GM18511 (cell line): ENCODE measurements at regions not wholly inside any gene's neighbourhood (a gene's known extent, or its start where the extent isn't known, plus 50 kb on each side); places are given as distances from the start of the nearest gene placed in this dataset.

ENCODE experiments used
- ATAC-seq: cut with Tn5 transposase; IDR thresholded peaks from one replicate; pipeline ENCODE4 v1.9.1; 2021; ENCODE audit warnings: mild to moderate bottlenecking, moderate library complexity; ENCODE audit not compliant: unreplicated experiment

DNA sequence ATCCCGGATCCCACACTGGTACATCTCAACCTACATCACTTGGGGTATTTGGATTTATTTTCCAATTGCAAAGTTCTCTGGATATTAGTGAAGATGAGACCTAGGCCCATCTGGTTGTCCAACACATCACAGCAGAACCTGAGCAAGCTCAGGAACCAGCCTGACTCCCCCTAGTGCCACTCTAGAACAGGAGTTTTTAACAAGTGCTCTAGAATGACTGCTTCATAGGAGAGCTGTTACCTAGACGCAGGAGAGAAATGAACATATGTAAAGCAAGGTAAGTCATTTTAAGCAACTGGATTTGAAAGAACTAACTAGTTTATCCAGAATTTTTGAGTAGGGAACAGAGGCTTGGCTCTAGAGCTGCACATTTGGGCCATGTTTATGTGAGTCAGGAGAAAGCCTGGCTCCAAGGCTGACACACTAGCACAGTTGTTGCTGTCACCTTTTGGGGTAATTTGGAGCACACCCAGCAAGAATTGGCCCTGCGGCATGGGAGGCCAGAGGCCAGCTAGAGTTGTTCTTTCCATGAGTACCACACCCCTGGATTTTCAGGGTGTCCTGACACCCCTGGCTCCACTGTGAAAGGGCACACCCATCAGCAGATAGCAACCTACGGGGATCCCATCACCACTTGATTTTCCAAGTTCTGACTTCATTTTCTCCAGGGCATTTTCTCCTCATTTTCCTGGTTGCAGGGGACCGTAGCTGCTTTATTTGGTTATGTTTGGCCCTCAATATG is 110.9 kb upstream of the LPAR1 start:
- ATAC-seq: peak; percentile 68

DNA sequence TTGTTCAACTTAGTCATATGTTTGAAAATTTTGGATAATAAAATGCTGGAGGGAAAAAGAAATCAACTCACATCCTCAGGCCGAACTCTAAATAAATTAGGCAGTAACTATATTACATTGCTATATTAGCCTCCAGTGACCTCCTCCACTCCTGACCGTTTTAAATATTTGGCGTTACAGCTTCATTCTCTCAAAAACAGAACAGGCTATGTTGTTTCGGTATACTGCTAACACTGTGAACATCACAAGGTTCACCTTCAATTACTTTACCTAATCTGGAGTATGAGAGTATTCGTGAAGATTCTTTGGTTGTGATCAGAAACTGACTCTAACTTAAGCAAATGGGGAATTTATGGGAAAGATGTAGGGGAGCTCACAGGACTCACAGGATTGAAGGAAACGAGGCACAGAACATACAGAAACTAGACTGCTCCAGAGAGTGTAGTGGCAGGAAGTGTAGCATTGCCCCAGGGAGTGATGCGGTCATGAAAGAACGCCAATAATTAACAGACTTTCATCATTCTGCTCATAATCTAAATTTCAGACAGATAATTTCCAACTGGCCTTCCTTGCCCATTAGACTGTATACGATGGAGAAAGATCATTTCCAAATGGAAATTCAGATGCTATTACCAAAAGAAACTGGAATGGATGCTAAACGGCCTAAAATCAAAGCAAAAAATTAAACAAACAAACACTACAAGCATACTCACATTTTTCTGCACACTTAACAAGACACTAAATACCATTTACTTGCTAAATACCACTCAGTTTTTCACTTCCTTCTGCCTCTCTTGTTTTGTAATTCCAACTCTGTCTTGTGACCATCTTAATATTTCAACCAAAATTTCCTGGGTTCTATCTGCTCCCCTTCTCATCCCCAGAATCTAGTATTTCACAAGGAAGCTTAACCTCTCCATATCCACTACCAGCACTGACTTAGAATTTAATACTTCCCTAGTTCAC is 110.1 kb upstream of the LPAR1 start:
- ATAC-seq: peak; percentile 84

DNA sequence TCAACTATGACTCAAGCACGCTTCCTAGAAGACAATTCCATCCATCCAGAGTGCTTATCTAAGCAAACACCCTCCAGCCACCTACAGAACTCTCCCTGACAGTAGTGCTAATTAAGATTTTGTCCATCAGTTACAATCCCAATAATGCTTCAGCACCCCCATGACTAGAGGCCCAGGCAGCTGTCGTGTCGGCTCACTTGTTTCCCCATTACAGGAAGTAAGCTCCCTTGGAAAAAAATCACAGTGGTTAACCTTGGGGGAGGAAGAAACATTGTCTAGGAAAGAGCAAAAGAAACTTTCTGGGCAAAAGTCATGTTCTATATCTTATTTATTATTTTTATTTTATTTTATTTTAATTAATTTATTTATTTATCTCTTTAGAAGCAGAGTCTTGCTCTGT is 108.8 kb upstream of the LPAR1 start:
- no peak for ATAC-seq

DNA sequence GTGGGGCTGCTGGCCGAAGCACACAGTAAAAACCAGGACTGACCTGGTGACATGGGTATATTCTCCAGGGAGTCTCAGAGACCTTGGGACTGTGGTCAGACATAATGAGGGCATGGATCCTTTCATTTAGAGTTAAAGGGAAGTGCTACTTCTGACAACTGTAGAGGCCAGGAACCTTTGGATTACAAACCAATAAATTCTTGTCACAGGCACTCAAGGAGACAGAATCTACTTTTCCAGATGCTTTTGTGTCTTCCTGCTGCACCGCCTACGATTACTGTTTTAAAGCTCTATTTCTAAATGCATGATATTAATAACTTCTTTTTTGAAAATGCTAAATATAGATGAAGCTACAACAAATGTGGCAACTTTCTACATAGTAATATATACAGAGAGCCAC is 106.5 kb upstream of the LPAR1 start:
- ATAC-seq: no peak

DNA sequence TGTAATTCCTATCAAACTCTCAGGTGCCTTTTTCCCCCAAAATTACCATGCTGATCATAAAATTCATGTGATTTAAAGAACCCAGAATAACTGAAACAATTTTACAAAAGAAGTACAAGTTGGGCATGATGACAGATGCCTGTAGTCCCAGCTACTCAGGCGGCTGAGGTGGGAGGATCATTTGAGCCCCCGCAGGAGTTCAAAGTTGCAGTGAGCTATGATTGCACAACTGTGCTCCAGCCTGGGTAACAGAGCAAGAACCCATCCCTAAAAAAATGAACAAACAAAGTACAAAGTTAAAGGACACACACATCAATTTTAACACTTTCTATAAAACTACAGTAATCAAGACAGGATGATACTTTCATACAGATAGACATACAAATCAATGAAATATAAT is 97.9 kb upstream of the LPAR1 start:
- no peak for ATAC-seq

DNA sequence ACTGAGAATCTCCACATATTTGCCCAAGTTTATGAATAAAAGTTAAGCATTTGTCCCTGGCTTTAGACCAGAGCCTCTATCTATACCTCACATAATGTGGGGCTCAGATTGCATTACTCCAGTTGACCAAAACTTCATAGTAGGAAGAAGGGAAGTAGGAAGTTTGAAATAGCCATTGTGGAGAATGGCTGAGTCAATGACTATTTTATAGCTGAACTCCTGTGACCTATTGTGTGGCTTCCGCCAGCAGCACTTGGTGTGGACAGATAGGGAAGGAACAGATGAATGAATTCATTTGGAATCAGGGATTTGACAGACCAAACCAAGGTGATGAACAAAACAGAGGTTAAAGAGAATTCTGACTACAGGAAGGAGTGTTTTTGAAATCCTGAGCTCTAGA is 92.9 kb upstream of the LPAR1 start:
- ATAC-seq: no peak

DNA sequence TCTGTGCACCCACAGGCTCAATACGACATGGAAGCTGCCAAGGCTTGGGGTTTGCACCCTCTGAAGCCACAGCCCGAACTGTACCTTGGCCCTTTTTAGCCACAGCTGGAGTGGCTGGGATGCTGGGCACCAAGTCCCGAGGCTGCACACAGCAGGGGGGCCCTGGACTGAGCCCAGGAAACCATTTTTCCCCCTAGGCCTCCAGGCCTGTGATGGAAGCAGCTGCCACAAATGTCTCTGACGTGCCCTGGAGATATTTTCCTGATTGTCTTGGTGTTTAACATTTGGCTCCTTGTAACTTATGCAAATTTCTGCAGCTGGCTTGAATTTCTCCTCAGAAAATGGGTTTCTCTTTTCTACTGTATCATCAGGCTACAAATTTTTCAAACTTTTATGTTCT is 82.3 kb upstream of the LPAR1 start:
- no peak for ATAC-seq

DNA sequence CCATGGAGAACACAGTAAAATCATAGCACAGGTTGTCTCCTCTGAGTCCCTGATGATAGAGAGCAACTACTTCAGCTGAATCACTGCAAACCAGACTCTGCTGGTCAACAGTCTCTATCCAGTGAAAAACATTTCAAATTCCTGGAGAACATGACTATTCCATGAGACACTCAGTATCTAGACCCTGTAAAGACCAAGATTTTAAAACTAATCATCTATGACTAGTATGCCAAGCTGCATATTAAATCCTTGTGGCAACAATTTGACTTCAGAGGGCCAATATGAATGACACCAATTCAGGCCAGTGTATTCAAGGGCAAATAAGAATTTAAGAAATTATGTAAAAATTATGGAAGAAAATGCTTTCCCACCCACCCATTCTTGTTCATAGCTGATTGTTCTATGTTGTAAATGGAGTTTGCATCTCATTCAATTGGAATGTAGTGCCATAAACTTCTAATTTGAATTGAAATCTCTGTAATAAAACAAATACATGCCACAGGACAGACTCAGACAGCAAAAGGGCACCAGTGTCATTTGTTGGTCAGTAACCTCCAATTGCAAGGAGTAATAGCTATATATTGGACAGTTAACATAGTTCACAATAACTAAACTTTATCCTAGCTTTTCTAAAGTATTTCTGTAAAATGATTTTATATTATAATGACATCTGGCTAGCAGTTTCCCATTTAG is 80.1 kb upstream of the LPAR1 start:
- ATAC-seq: no peak

DNA sequence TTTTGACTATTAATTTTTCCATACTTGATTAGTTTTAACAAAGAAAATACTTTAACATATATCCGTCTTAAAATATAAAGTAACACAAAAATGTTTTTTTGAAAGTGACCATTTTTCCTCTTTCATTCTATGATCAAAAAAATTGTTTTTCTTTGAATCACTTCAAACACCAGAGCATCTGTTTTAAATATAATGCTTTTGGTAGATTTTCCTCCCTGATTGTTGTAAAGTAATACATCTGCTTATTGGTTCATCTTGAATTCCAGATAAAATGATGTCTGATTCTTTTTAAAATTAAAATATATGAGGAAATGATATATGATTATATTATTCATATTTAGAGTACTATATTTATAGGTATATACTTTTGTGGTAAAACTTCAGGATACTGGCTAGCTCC is 76.2 kb upstream of the LPAR1 start:
- ATAC-seq: no peak

DNA sequence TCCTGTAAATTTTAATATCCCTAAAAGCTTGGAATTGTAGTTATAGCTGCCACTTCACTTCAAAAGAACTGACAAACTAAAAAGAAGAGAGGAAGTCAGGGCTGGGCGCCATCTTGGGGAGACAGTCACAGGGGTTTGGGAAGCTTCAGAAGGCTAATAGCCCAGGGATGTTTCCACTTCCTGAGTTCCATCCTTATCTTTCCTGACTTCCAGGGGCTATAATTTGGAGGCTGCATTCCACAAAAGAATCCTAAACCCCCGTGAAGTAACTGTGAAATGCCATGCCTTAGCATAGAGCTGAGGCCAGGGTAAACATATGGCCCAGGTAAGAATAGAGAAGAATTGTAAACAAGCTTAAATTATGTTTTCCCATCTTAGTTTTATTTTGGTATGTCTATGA is 75.4 kb upstream of the LPAR1 start:
- ATAC-seq: no peak

DNA sequence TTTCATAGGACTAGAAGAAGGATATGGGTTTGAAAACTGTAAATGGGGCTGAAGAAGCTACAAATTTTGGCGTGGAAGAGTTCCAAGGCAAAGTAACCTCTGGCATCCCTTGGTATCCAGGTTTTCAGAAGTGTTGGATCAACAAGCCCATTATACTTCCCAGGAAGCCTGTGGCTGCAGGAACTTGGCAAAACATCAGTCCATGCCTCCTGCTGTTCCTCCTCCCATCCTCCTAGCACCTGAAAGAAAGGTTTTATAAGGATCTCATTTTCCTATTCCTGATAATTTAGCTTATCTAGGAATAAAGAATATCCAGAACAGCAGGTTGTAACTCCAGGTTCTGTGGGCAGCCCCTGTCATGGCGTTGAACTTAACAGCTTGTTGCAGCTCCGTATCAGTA is 72.5 kb upstream of the LPAR1 start:
- no peak for ATAC-seq

DNA sequence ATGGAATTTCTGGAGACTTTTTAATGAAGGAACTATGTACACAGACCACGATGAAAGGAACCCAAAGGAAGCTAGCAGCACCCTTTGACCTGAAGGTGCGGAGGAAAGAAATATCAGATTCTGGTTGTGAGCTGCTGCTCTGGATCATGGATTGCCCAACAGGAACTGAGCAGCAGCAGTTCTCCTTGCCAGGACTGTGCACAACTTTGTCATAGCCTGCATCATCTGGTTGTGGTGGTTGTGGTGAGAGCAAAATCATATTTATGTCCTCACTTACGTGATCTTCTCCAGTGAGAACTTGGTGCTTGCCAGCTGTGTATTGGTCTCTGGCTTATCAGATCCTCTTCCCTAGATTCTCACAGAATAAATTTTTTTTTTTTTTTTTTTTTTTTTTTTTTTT is 70.7 kb upstream of the LPAR1 start:
- ATAC-seq: no peak

DNA sequence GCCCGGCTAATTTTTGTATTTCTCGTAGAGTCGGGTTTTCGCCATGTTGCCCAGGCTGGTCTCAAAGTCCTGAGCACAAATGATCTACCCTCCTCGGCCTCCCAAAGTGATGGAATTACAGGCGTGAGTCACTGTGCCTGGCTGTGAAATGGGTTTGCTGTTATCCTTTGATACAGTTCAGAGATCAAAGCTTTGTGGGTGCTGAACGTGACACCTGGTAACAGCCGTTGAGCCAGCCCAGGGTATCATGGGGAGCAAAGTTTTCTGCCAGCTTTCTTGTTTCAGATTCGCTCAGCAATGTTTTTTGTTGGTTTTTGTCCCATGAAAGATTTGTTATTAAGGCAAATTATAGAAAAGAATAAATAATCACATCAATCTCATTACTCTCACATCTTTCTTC is 68.9 kb upstream of the LPAR1 start:
- ATAC-seq: no peak

DNA sequence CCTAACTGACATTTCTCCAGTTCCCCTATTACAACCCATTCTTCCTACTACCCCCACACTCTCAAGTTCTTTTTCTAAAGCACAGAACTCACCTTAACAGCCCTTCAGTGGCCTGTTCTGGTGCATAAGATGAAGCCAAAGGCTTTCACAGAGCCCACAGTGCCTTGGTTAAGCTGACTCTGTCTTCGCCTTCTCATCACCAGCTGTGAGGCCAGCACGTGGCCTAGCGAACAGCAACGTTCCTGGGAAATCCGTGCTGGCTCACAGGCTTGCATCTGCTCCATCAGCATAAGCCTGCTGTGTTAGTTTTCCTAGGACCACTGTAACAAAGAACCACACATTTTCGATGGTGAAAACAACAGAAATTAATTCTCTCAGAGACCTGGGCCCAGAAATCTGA is 67.9 kb upstream of the LPAR1 start:
- no peak for ATAC-seq

DNA sequence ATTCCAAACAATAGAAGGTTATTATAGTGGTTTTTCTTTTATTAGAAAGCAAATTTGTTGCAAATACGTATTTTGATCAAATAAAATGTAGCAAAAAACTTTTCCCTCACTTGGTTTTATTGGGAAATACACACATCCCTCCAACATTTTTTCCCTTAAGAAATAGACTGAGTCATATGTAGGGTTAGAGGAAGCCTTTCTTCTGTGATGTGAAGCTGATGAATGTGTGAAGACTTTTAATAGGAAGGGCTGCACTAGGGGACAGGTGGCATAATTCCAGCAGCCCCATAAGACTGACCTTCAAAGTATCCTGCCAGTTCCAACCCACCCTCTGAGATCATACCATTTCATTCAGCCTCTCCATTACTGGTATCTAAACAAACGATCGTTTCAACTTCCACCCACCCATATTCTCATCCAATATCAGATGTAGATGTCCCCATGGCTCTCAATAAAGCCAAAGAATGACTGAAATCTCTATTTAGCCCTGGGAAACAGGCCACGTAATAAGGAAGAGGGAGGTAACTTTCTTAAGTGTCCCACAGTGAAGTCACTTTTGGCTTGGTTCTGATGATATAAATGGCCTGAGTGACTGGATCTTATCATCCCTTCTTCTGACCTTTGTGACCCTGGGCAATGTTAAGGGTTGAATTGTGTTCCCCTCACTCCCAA is 64.7 kb upstream of the LPAR1 start:
- ATAC-seq: no peak

DNA sequence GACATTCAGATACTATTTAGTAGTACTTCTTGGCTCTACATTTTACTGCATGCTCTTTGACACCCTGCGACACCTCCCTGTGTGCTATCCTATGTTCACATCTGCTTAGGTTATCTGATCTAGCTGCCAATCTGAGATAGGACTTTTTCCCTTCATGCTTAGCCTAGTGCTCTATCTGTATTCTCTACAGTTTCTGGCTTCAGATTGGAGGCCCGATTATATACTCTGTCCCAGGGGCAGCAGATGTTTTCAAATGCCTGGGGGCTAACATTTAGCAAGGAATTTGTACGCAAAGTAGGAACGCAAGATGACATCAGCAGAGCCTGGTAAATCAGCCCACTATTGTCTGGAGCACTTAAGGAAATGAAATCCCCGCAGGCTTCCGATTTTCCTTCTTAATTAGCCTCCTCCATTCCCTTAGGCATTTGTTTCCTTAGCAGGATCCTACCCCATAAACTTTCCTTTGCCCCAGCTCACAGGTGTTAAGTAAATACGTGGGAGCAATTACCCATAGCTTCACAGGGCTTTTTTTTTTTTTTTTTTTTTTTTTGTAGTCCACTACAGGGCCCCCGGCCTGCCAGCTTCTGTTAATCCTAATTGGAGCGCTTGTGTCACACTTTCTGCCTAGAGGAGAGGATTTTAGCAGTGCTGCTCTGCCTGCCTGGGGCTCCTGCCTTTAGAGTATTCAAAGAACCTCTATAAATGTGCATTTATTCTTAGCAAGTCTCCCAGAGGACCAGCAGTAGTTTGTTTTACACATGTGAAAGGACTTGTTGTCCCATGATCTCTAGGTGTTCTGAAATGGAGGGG is 61.1 kb upstream of the LPAR1 start:
- ATAC-seq: no peak

DNA sequence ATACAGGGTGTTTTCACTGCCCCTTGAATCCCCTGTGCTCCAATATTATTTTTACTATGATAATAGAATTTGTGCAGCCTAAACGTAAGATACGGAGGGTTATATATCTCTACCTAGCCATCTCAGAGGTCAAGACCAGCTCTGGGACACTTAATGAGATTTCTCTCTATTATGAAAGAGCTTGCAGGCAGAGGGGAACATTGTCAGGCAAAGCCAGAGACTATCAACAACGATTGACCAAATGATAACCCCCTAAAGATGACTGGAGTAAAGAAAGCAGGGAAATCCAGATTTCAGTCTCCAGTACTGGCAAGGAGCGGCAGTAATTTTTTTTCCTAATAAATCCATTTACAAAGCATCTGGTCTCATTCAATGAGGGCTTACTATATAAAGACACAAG is 59.8 kb upstream of the LPAR1 start:
- no peak for ATAC-seq

DNA sequence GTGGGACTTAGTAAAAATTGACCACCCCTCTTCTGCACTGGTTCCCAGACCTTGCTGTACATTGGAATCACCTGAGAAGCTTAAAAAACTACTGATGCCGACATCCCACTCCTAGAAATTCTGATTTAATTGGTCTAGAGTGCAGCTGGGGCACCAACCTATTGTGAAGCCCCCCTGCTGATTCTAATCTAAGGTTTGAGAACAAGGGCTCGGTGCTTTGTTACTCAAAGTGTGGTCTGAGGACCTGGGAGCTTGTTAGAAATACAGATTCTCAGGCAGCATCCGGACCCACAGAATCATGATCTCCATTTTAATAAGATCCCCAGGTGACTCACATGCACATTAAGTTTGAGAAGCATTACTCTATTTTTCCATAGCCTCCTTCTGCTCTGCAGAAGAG is 57.8 kb upstream of the LPAR1 start:
- ATAC-seq: no peak

DNA sequence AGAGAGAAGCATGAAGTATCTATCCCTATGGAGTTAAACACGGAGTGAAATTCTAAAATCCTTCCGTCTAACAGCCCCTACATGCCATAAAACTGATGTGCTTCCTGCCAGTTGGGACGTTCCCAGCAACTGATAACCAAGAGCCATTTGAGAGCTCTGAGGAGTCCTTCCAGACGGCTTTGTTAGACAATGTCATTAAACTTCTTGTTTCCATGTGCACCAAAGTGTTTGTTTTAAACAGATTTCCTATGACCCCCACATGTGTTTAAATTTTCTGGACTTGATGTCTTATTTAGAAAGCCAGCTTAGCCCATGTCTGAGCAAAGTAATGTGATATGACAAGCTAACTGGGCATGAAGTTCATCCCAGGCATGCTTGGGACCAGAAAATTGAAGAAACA is 57.2 kb upstream of the LPAR1 start:
- no peak for ATAC-seq

DNA sequence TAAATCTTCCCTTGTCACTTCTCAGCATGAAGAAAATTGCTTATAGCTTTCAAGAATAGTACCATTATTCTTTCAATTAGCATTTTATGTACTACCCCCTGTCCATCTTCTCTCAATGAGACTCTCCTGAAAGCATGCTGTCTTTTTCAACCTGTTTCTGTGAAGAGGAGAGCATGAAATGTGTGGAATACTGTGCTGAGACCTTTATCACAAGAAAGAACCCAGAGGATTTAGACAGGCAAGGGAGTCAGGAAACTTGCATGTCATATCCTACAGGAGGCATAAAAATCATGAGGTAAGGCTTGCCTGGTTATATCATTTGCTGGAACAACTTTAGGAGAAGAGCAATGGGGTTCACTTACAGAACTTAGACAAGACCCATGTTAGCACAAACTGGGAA is 56.7 kb upstream of the LPAR1 start:
- no peak for ATAC-seq
